HepG2 (cell line): ENCODE measurements at regions not wholly inside any gene's neighbourhood (a gene's known extent, or its start where the extent isn't known, plus 50 kb on each side); places are given as distances from the start of the nearest gene placed in this dataset.

Source experiments
- ATAC-seq: fragments of 200-7000 bp; cut with Tn5 transposase; 3 replicates; pipeline ENCODE4 v1.9.1; 2020; ENCODE audit warnings: mild to moderate bottlenecking, moderate library complexity
- BruUV-seq: library from RNA; stranded (reverse); fragments of 400-500 nt; replicated peaks from 2 replicates; lab custom pipeline; 2021; lab: Mats Ljungman, UMichigan
- CTCF ChIA-PET: fragments of 300-600 bp; formaldehyde crosslinking; extraction: SDS; loops from one replicate; lab custom pipeline; 2021; ENCODE audit warnings: low total read pairs, inconsistent platforms, low intra/inter-chr PET ratio; lab: Yijun Ruan, JAX
- POLR2A ChIA-PET: fragments of 350-600 bp; sonication (Branson Sonifier 250); formaldehyde crosslinking; loops from one replicate; lab custom pipeline; 2020; ENCODE audit warnings: antibody characterized with exemption, inconsistent platforms; lab: Yijun Ruan, JAX
- DNase-seq: peaks from one replicate; pipeline ENCODE4 v3.0.0-alpha.2; 2015; ENCODE audit warnings: low spot score
- FAIRE-seq: peaks from 3 replicates; lab custom pipeline; 2011; peaks lifted over from hg19 to GRCh38; lab: Jason Lieb, UNC
- H2AFZ ChIP-seq: one replicate; pipeline ENCODE4 v1.6.1; 2011; ENCODE audit warnings: low read length, inconsistent platforms
- H3K27ac ChIP-seq: fragments of 300-600 bp; 3 replicates; pipeline ENCODE4 v1.8.0; 2011; ENCODE audit warnings: mixed run types, mild to moderate bottlenecking, mixed read lengths, low read length, inconsistent platforms; ENCODE audit not compliant: insufficient read depth; ENCODE audit errors: extremely low read length
- H3K27me3 ChIP-seq, 2 experiments: fragments of 200-600 bp in 1 of 2; 2 replicates in 1 of 2; 3 replicates in 1 of 2; pipeline versions ENCODE4 v1.6.0 to v1.8.0; 2011; ENCODE audit warnings: low read length in 2 of 2, mild to moderate bottlenecking in 2 of 2, moderate library complexity in 2 of 2, inconsistent platforms in 1 of 2; ENCODE audit not compliant: insufficient read depth in 2 of 2, control insufficient read depth in 1 of 2
- H3K36me3 ChIP-seq, 2 experiments: fragments of 200-600 bp in 1 of 2; replicated peaks in 1 of 2; 2 replicates in 1 of 2; 3 replicates in 1 of 2; pipeline versions ENCODE4 v1.5.1 to v1.8.0; 2011; ENCODE audit warnings: low read length in 2 of 2, inconsistent platforms in 1 of 2; ENCODE audit not compliant: insufficient read depth in 2 of 2, control insufficient read depth in 1 of 2
- H3K4me1 ChIP-seq: 2 replicates; pipeline ENCODE4 v1.5.1; 2012; ENCODE audit warnings: low read length, inconsistent platforms; ENCODE audit not compliant: insufficient read depth
- H3K4me2 ChIP-seq: 2 replicates; pipeline ENCODE4 v1.6.0; 2011; ENCODE audit warnings: low read depth, low read length, inconsistent platforms
- H3K4me3 ChIP-seq, 3 experiments: fragments of 200-600 bp in 1 of 3; sonication (generic), shearing (Covaris generic) in 1 of 3; replicated peaks in 1 of 3; 2 replicates each; pipeline ENCODE4 v1.5.1; 2011 to 2016; ENCODE audit warnings: low read length in 3 of 3, inconsistent platforms in 2 of 3, low read depth in 2 of 3, mild to moderate bottlenecking in 2 of 3, control low read depth in 1 of 3, mixed read lengths in 1 of 3; ENCODE audit not compliant: insufficient read depth in 1 of 3
- H3K79me2 ChIP-seq: one replicate; pipeline ENCODE4 v1.6.1; 2011; ENCODE audit warnings: low read length, inconsistent platforms; ENCODE audit not compliant: insufficient read depth
- H3K9ac ChIP-seq: 2 replicates; pipeline ENCODE4 v1.6.0; 2011; ENCODE audit warnings: mild to moderate bottlenecking, low read depth, low read length, inconsistent platforms; ENCODE audit not compliant: insufficient read depth
- H3K9me3 ChIP-seq: 2 replicates; pipeline ENCODE4 v1.5.1; 2012; ENCODE audit warnings: mild to moderate bottlenecking, low read length
- H4K20me1 ChIP-seq: 2 replicates; pipeline ENCODE4 v1.6.0; 2011; ENCODE audit warnings: inconsistent platforms, mild to moderate bottlenecking, low read length, moderate library complexity; ENCODE audit not compliant: insufficient read depth
- SATB2 ChIP-seq: sonication (generic); formaldehyde crosslinking; IDR thresholded peaks from 2 replicates; pipeline ENCODE4 v1.5.0; 2020; ENCODE audit warnings: missing genetic modification reagents
- SYNCRIP ChIP-seq: fragments of 200-400 bp; formaldehyde crosslinking; IDR thresholded peaks from 2 replicates; pipeline ENCODE4 v1.6.1; 2018; ENCODE audit warnings: mild to moderate bottlenecking, low read depth, low read length; ENCODE audit not compliant: insufficient read depth
- TBP ChIP-seq: sonication (generic); formaldehyde crosslinking; IDR thresholded peaks from 2 replicates; pipeline ENCODE4 v1.5.0; 2020; ENCODE audit warnings: missing genetic modification reagents
- ZBTB3 ChIP-seq: sonication (generic); formaldehyde crosslinking; IDR thresholded peaks from 2 replicates; pipeline ENCODE4 v1.4.0; 2020; ENCODE audit warnings: low read depth, mild to moderate bottlenecking, moderate library complexity, missing genetic modification reagents, borderline replicate concordance
- ZNF12 ChIP-seq: sonication (generic); formaldehyde crosslinking; IDR thresholded peaks from 2 replicates; pipeline ENCODE4 v1.5.0; 2020; ENCODE audit warnings: missing genetic modification reagents
- ZNF367 ChIP-seq: sonication (generic); formaldehyde crosslinking; IDR thresholded peaks from 2 replicates; pipeline ENCODE4 v1.4.0; 2020; ENCODE audit warnings: missing genetic modification reagents, borderline replicate concordance
- ZNF660 ChIP-seq: sonication (generic); formaldehyde crosslinking; IDR thresholded peaks from 2 replicates; pipeline ENCODE4 v1.5.1; 2020; ENCODE audit warnings: mild to moderate bottlenecking, low read depth, missing genetic modification reagents, borderline replicate concordance
- ZNF678 ChIP-seq: sonication (generic); formaldehyde crosslinking; IDR thresholded peaks from 2 replicates; pipeline ENCODE4 v1.4.0; 2020; ENCODE audit warnings: mild to moderate bottlenecking, missing genetic modification reagents
- ZNF879 ChIP-seq: sonication (generic); formaldehyde crosslinking; IDR thresholded peaks from 2 replicates; pipeline ENCODE4 v1.8.1; 2023; ENCODE audit warnings: missing genetic modification reagents
- WGBS: methylation state at CpG from one replicate; pipeline ENCODE4 v1.1.6; 2017; ENCODE audit warnings: low lambda C conversion rate; 5-methylcytosine and 5-hydroxymethylcytosine counted together
- in situ Hi-C: cut with HindIII; loops from 2 replicates; pipeline ENCODE4 v1.10.0; 2017; ENCODE audit warnings: low pct_unique_long_range_greater_than_20kb; ENCODE audit not compliant: extremely low pct_ligation_motif_present
- intact Hi-C: fragments of 100-400 bp; cut with micrococcal nuclease; formaldehyde crosslinking; loops from one replicate; pipeline ENCODE4 v1.10.0; 2022; ENCODE audit not compliant: unreplicated experiment
- TF ChIP-seq, protein P1 (sequence below): sonication (generic); formaldehyde crosslinking; IDR thresholded peaks from 2 replicates; pipeline ENCODE4 v1.4.0; 2020; ENCODE audit warnings: missing genetic modification reagents
- TF ChIP-seq, protein P2 (sequence below): sonication (generic); formaldehyde crosslinking; IDR thresholded peaks from 2 replicates; pipeline ENCODE4 v1.5.0; 2020; ENCODE audit warnings: mild to moderate bottlenecking, missing genetic modification reagents
- TF ChIP-seq, protein P3 (sequence below): sonication (generic); formaldehyde crosslinking; IDR thresholded peaks from 2 replicates; pipeline ENCODE4 v1.4.0; 2020; ENCODE audit warnings: missing genetic modification reagents, borderline replicate concordance
- TF ChIP-seq, protein P4 (sequence below): sonication (generic); formaldehyde crosslinking; IDR thresholded peaks from 2 replicates; pipeline ENCODE4 v1.5.0; 2020; ENCODE audit warnings: missing genetic modification reagents

DNA sequence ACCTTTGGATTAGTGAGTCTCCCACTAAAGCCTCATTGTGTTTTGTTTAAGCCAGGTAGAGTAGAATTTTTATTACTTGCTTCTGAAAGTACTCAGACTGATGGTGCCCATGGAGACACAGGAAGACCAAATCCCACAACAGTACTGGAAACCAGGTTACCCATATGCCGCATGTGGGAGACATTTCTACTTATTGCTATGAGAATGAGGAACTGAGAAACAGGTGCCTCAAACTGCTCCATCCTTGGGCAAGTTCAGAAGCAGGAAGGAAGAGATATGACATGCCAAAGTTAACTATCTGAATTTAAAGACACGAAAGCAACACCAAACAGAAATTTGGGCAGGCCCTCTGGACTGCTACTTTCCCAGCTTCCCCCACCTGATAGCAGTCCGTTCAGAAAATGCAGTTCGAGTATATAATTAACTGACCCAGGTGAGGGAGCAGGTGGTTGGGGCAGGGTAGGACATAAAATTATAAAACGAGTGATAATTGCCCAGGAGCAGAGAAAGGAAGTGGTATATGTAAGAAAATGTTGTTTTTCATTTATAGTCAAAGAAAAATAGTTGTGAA lies 382.3 kb upstream of the MTPN start:
- ATAC-seq (no peak), DNase-seq (no peak), FAIRE-seq (no peak)
- Histone ChIP-seq H3K9me3 (no peaks in the 10 kb centered on the region), H3K27ac (no peak overlapping the region), H3K4me1 (no peaks in the 10 kb centered on the region), H2AFZ (no peak overlapping the region), H3K4me3 (no peak overlapping the region), H3K4me2 (no peak overlapping the region), H3K79me2 (no peaks in the 10 kb centered on the region), H4K20me1 (no peaks in the 10 kb centered on the region), H3K27me3 (no peaks in the 10 kb centered on the region), H3K36me3 (no peaks in the 10 kb centered on the region), H3K9ac (no peak overlapping the region)
- no peak for TF ChIP-seq SYNCRIP
- BruUV-seq, result no TSS peak
- WGBS, result 6% methylated on average over 5 of the region's 5 CpGs
- intact Hi-C loops, result no loop called here
- in situ Hi-C loops, result no loop called here
- ChIA-PET POLR2A (no interaction called here), CTCF (no interaction called here)

DNA sequence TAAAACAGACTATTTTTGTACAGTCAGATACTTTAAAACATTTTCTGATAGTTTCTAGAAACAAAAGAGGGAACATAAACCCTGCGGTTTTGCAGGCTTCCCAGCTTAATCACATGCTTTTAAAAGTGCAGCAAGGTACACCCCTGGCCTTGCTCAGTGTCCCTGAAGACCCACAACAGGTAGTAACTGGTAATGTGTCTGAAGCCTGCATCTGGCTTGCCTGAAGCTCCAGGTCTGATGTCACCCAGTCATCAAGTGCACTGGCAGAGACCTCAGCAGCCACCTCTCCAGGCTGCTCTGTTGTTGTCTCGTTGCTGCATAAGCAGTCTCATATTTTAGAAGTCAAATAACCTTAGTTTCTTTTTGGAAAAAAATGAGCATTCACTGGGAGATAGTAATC lies 376.1 kb upstream of the MTPN start:
- H3K36me3 ChIP-seq, result no peaks in the 10 kb centered on the region
- CTCF ChIA-PET, result no interaction called here
- DNase-seq (no peak), FAIRE-seq (no peak), ATAC-seq (no peak)
- no peak overlapping the region for H3K9ac ChIP-seq
- H2AFZ ChIP-seq, result no peak overlapping the region
- H3K9me3 ChIP-seq, result no peaks in the 10 kb centered on the region
- no peaks in the 10 kb centered on the region for H3K79me2 ChIP-seq
- H3K4me2 ChIP-seq, result no peak overlapping the region
- H4K20me1 ChIP-seq, result no peaks in the 10 kb centered on the region
- no peaks in the 10 kb centered on the region for H3K4me1 ChIP-seq
- POLR2A ChIA-PET, result no interaction called here
- WGBS, result 0% methylated on average over 2 of the region's 2 CpGs
- in situ Hi-C loops, result no loop called here
- no peak overlapping the region for H3K4me3 ChIP-seq
- intact Hi-C loops, result no loop called here
- H3K27me3 ChIP-seq, result no peaks in the 10 kb centered on the region
- BruUV-seq, result no TSS peak
- no peak overlapping the region for H3K27ac ChIP-seq
- TF ChIP-seq ZBTB3 (CRISPR knock-in tag) (no peak), ZNF879 (no peak), ZNF12 (no peak), TBP (CRISPR knock-in tag) (no peak), SATB2 (CRISPR knock-in tag) (no peak), ZNF367 (no peak), ZNF678 (CRISPR knock-in tag) (no peak), ZNF660 (CRISPR knock-in tag) (no peak)
- TF ChIP-seq, protein P1, sequence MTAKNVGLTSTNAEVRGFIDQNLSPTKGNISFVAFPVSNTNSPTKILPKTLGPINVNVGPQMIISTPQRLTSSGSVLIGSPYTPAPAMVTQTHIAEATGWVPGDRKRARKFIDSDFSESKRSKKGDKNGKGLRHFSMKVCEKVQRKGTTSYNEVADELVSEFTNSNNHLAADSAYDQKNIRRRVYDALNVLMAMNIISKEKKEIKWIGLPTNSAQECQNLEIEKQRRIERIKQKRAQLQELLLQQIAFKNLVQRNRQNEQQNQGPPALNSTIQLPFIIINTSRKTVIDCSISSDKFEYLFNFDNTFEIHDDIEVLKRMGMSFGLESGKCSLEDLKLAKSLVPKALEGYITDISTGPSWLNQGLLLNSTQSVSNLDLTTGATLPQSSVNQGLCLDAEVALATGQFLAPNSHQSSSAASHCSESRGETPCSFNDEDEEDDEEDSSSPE, result no peak
- TF ChIP-seq, protein P2, sequence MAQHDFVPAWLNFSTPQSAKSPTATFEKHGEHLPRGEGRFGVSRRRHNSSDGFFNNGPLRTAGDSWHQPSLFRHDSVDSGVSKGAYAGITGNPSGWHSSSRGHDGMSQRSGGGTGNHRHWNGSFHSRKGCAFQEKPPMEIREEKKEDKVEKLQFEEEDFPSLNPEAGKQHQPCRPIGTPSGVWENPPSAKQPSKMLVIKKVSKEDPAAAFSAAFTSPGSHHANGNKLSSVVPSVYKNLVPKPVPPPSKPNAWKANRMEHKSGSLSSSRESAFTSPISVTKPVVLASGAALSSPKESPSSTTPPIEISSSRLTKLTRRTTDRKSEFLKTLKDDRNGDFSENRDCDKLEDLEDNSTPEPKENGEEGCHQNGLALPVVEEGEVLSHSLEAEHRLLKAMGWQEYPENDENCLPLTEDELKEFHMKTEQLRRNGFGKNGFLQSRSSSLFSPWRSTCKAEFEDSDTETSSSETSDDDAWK (CRISPR knock-in tag), result no peak
- TF ChIP-seq, protein P3, sequence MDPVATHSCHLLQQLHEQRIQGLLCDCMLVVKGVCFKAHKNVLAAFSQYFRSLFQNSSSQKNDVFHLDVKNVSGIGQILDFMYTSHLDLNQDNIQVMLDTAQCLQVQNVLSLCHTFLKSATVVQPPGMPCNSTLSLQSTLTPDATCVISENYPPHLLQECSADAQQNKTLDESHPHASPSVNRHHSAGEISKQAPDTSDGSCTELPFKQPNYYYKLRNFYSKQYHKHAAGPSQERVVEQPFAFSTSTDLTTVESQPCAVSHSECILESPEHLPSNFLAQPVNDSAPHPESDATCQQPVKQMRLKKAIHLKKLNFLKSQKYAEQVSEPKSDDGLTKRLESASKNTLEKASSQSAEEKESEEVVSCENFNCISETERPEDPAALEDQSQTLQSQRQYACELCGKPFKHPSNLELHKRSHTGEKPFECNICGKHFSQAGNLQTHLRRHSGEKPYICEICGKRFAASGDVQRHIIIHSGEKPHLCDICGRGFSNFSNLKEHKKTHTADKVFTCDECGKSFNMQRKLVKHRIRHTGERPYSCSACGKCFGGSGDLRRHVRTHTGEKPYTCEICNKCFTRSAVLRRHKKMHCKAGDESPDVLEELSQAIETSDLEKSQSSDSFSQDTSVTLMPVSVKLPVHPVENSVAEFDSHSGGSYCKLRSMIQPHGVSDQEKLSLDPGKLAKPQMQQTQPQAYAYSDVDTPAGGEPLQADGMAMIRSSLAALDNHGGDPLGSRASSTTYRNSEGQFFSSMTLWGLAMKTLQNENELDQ (CRISPR knock-in tag), result no peak
- TF ChIP-seq, protein P4, sequence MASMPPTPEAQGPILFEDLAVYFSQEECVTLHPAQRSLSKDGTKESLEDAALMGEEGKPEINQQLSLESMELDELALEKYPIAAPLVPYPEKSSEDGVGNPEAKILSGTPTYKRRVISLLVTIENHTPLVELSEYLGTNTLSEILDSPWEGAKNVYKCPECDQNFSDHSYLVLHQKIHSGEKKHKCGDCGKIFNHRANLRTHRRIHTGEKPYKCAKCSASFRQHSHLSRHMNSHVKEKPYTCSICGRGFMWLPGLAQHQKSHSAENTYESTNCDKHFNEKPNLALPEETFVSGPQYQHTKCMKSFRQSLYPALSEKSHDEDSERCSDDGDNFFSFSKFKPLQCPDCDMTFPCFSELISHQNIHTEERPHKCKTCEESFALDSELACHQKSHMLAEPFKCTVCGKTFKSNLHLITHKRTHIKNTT (CRISPR knock-in tag), result no peak
